NT2/D1 (cell line): ENCODE measurements at regions not wholly inside any gene's neighbourhood (a gene's known extent, or its start where the extent isn't known, plus 50 kb on each side); places are given as distances from the start of the nearest gene placed in this dataset.

Source experiments
- SUZ12 ChIP-seq: IDR thresholded peaks from 2 replicates; pipeline ENCODE4 v1.6.1; 2011; ENCODE audit not compliant: insufficient read length, insufficient read depth; ENCODE audit errors: extremely low read depth
- YY1 ChIP-seq: IDR thresholded peaks from 2 replicates; pipeline ENCODE4 v1.6.1; 2011; ENCODE audit not compliant: insufficient read length, insufficient read depth
- ZNF274 ChIP-seq: IDR thresholded peaks from 2 replicates; pipeline ENCODE4 v1.6.1; 2011; ENCODE audit warnings: mild to moderate bottlenecking, low read depth, low read length

- no peak for TF ChIP-seq ZNF274
- no peak for TF ChIP-seq SUZ12
- TF ChIP-seq YY1 = no peak
Measured at GRCh38 chr12:93027041-93027440, 97.9 kb upstream of the EEA1 start.
